ENCODE measurements at regions not wholly inside any gene's neighbourhood (a gene's known extent, or its start where the extent isn't known, plus 50 kb on each side); places are given as distances from the start of the nearest gene placed in this dataset.

DNA sequence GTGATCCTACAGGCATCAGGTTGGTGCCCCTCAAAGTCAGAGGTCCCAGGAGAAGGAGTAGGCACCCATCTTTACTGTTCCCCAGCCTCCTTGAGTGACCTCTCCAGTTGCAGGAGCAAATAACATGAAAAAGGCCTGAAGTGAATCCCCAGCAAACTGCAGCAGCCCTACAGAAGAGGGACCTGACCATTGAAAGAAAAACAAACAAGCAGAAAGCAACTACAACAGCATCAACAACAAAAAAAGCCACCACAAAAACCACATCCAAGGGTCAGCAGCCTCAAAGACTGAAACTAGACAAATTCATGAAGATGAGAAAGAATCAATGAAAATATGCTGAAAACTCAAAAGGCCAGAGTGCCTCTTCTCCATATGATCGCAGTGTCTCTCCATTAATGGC is 128.7 kb downstream of the ANKRD50 start:
- Histone ChIP-seq H3K27me3 (ENCODE audit: control insufficient read depth, insufficient read depth, low read length) (no peaks in the 10 kb centered on the region), H3K4me3 (ENCODE audit: low read depth, low read length) (no peak overlapping the region), H3K36me3 (ENCODE audit: control insufficient read depth, insufficient read depth, low read length) (no peaks in the 10 kb centered on the region)
- DNase-seq (ENCODE audit: low read depth): no peak
- TF ChIP-seq, protein P1, sequence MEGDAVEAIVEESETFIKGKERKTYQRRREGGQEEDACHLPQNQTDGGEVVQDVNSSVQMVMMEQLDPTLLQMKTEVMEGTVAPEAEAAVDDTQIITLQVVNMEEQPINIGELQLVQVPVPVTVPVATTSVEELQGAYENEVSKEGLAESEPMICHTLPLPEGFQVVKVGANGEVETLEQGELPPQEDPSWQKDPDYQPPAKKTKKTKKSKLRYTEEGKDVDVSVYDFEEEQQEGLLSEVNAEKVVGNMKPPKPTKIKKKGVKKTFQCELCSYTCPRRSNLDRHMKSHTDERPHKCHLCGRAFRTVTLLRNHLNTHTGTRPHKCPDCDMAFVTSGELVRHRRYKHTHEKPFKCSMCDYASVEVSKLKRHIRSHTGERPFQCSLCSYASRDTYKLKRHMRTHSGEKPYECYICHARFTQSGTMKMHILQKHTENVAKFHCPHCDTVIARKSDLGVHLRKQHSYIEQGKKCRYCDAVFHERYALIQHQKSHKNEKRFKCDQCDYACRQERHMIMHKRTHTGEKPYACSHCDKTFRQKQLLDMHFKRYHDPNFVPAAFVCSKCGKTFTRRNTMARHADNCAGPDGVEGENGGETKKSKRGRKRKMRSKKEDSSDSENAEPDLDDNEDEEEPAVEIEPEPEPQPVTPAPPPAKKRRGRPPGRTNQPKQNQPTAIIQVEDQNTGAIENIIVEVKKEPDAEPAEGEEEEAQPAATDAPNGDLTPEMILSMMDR (IDR thresholded peaks at IDR 0.05; ENCODE audit: insufficient read depth, low read depth, low read length): no peak
- ChIA-PET POLR2A (no interaction called here), CTCF (no interaction called here)

DNA sequence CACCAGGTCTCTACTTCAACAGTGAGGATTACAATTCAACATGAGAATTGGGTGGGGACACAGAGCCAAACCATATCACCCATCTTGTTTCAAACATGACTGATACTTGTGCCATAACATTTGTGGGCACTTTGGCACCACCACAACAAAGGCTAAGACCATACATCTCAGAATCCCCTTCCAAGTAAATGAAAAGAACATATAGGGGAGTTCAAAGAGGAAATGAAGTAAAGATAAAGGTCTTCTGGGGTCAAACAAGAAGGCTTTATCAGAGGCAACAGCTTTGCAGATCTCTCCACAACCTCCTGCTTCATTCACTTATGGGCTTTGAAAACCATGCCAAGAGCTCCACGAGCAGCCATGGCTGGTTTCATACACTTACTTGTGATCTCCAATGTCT is 122.7 kb downstream of the ANKRD50 start:
- Histone ChIP-seq H3K4me3 (ENCODE audit: low read depth, low read length) (no peak overlapping the region), H3K27me3 (ENCODE audit: control insufficient read depth, insufficient read depth, low read length) (no peaks in the 10 kb centered on the region), H3K36me3 (ENCODE audit: control insufficient read depth, insufficient read depth, low read length) (no peaks in the 10 kb centered on the region)
- DNase-seq (ENCODE audit: low read depth): no peak
- TF ChIP-seq, protein P1 (IDR thresholded peaks at IDR 0.05; ENCODE audit: insufficient read depth, low read depth, low read length): no peak
- POLR2A ChIA-PET: no interaction called here
- CTCF ChIA-PET: no interaction called here

DNA sequence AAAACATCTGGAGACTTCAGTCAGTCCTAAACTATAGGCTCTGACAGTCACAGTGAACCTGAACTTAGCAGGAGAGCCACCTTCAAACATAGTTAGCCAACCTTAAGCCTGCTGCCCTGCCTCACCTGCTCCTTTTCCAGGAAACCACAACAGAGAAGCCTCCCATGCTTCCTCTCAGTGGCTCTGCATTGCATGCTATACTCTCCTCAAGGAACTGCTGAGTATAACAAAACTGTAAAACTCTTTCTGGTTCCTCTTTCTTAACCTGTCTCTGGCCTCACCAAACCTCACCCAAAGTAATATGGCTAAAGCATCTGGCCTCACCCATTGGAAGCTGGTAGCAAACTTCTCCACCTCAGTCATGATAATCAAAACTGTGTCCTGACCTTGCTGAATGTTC is 122.1 kb downstream of the ANKRD50 start:
- ChIA-PET CTCF (no interaction called here), POLR2A (no interaction called here)

DNA sequence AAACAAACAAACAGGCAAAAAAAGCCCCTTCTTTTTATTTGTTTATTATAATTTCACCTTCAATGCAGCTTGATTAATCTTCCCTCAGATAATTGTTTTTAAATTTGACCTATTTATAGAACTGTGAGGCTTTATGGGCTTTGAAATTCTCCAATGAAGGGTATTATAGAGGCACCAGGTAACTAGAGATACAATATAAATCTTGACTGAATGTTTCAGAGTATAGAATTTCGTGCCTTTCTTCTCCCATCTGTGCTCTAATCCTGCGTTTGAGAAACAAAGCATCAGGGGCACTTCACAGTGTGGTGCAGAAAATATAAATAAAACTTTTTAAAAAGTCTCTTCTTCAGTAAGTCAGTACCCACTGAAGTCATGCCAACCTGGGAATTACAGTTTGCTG is 120.9 kb downstream of the ANKRD50 start:
- Histone ChIP-seq H3K4me3 (ENCODE audit: low read depth, low read length) (no peak overlapping the region), H3K36me3 (ENCODE audit: control insufficient read depth, insufficient read depth, low read length) (no peaks in the 10 kb centered on the region), H3K27me3 (ENCODE audit: control insufficient read depth, insufficient read depth, low read length) (no peaks in the 10 kb centered on the region)
- ChIA-PET POLR2A (no interaction called here), CTCF (no interaction called here)
- TF ChIP-seq, protein P1 (IDR thresholded peaks at IDR 0.05; ENCODE audit: insufficient read depth, low read depth, low read length): no peak
- no peak for DNase-seq (ENCODE audit: low read depth)

More for the DNA sequence above, 122.1 kb downstream of the ANKRD50 start:
- DNase-seq (ENCODE audit: low read depth): no peak
- Histone ChIP-seq H3K36me3 (ENCODE audit: control insufficient read depth, insufficient read depth, low read length) (no peaks in the 10 kb centered on the region), H3K27me3 (ENCODE audit: control insufficient read depth, insufficient read depth, low read length) (no peaks in the 10 kb centered on the region), H3K4me3 (ENCODE audit: low read depth, low read length) (no peak overlapping the region)
- TF ChIP-seq, protein P1 (IDR thresholded peaks at IDR 0.05; ENCODE audit: insufficient read depth, low read depth, low read length): no peak

DNA sequence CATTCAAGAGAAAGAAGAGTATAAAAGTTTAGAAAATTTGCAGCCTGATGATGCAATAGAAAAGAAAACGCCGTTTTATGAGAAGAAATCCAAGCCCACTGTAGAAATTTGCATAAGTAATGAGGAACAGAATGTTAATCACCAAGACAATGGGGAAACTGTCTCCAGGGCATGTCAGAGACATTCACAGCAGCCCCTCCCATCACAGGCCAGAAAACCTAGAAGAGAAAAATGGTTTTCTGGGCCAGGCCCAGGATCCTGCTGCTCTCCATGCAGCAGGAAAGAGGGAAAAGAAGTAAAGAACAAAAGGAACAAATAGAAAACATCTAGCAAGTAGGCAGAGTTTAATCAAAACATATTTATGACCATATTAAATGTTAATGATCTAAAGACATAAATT is 119.0 kb downstream of the ANKRD50 start:
- ChIA-PET POLR2A (no interaction called here), CTCF (no interaction called here)
- no peaks in the 10 kb centered on the region for H3K27me3 ChIP-seq (ENCODE audit: control insufficient read depth, insufficient read depth, low read length)
- H3K4me3 ChIP-seq (ENCODE audit: low read depth, low read length): no peak overlapping the region
- TF ChIP-seq, protein P1 (IDR thresholded peaks at IDR 0.05; ENCODE audit: insufficient read depth, low read depth, low read length): no peak
- no peaks in the 10 kb centered on the region for H3K36me3 ChIP-seq (ENCODE audit: control insufficient read depth, insufficient read depth, low read length)
- DNase-seq (ENCODE audit: low read depth): no peak
